PC-9 (cell line): ENCODE measurements at regions not wholly inside any gene's neighbourhood (a gene's known extent, or its start where the extent isn't known, plus 50 kb on each side); places are given as distances from the start of the nearest gene placed in this dataset.

ENCODE experiments used
- EZH2 ChIP-seq: fragments of 200-600 bp; sonication (generic); IDR thresholded peaks from 2 replicates; pipeline ENCODE4 v1.8.0; 2017; ENCODE audit warnings: antibody characterized with exemption, low read depth
- TF ChIP-seq, protein P1 (sequence below): fragments of 200-600 bp; sonication (generic); conservative IDR thresholded peaks from 2 replicates; pipeline ENCODE4 v1.6.1; 2017; ENCODE audit warnings: mixed run types, antibody characterized with exemption, mild to moderate bottlenecking, moderate library complexity

- TF ChIP-seq, protein P1, sequence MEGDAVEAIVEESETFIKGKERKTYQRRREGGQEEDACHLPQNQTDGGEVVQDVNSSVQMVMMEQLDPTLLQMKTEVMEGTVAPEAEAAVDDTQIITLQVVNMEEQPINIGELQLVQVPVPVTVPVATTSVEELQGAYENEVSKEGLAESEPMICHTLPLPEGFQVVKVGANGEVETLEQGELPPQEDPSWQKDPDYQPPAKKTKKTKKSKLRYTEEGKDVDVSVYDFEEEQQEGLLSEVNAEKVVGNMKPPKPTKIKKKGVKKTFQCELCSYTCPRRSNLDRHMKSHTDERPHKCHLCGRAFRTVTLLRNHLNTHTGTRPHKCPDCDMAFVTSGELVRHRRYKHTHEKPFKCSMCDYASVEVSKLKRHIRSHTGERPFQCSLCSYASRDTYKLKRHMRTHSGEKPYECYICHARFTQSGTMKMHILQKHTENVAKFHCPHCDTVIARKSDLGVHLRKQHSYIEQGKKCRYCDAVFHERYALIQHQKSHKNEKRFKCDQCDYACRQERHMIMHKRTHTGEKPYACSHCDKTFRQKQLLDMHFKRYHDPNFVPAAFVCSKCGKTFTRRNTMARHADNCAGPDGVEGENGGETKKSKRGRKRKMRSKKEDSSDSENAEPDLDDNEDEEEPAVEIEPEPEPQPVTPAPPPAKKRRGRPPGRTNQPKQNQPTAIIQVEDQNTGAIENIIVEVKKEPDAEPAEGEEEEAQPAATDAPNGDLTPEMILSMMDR, result no peak
- TF ChIP-seq EZH2, result no peak
Measured at GRCh38 chr5:5069851-5070250, 70.3 kb upstream of the ADAMTS16 start.
